Cardiac muscle cell (in vitro differentiated cells and primary cell): ENCODE measurements at regions not wholly inside any gene's neighbourhood (a gene's known extent, or its start where the extent isn't known, plus 50 kb on each side); places are given as distances from the start of the nearest gene placed in this dataset.

Experiments
- DNase-seq, 2 donors: peaks; one replicate each; pipeline versions ENCODE4 v3.0.0 to v3.0.0-alpha.2; 2010 to 2017; ENCODE audit warnings: low read depth in 1 of 2, low spot score in 1 of 2
- H3K27ac ChIP-seq: fragments of 200-600 bp; sonication (generic); 2 replicates; pipeline ENCODE4 v1.5.1; 2016
- H3K27me3 ChIP-seq: fragments of 200-600 bp; sonication (generic); 2 replicates; pipeline ENCODE4 v1.6.0; 2016; ENCODE audit warnings: control low read depth
- H3K36me3 ChIP-seq: fragments of 200-600 bp; sonication (generic); 2 replicates; pipeline ENCODE4 v1.5.1; 2016; ENCODE audit warnings: control low read depth
- H3K4me1 ChIP-seq: fragments of 200-600 bp; sonication (generic); 2 replicates; pipeline ENCODE4 v1.8.1; 2017; ENCODE audit warnings: low read depth, mild to moderate bottlenecking, mixed run types
- H3K4me3 ChIP-seq: fragments of 200-600 bp; sonication (generic); 2 replicates; pipeline ENCODE4 v1.5.1; 2016; ENCODE audit warnings: mild to moderate bottlenecking
- H3K9me3 ChIP-seq: fragments of 200-600 bp; sonication (generic); 2 replicates; pipeline ENCODE4 v1.5.1; 2017; ENCODE audit warnings: low read depth, mild to moderate bottlenecking, control low read depth
- TF ChIP-seq, protein P1 (sequence below): IDR thresholded peaks from 2 replicates; pipeline ENCODE4 v1.5.1; 2012; ENCODE audit warnings: low read depth, mild to moderate bottlenecking, low read length

DNA sequence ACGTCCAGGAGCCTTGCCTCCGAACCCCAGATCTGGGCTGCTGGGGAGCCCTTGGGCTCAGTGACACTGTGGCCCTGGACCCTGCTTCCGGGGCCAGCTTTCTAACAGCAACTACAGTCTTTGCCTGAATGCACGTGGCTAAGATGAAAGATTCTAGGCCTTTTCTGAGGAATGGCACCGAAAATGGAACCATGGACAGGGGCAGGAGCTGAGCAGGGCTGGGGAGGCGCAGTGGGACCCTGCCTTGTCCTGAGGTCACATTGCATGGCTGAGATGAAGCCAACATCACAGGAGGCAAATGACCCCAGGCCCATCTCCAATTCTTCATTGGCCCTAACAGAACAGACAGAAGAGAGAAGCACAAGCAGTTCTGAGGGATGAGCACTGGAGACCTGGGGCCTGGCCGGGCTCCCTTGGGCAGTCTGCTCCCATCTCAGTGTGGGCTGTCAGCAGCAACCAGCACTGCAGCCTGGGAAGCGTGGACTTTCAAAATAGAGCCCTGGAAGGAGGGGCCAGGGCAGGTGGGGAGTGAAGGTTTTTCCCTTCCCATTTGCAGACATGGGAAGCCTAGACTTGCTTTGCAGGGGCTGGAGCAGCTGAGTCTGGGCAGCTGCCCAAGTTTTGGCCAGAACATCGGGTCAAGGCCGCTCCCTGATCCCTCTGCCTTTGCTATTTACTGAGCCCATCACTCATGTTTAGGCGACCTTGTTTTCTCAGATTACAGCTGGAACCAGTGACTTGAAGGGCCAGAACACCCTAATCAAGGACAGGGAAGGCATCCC lies 114.4 kb upstream of the TCERG1L start:
- Histone ChIP-seq H3K9me3 (no peaks in the 10 kb centered on the region), H3K36me3 (no peaks in the 10 kb centered on the region), H3K4me3 (no peak overlapping the region), H3K27ac (no peak overlapping the region), H3K4me1 (no peaks in the 10 kb centered on the region), H3K27me3 (no peaks in the 10 kb centered on the region)
- DNase-seq, result peak in 1 of 2 donors; percentile 3
- TF ChIP-seq, protein P1, sequence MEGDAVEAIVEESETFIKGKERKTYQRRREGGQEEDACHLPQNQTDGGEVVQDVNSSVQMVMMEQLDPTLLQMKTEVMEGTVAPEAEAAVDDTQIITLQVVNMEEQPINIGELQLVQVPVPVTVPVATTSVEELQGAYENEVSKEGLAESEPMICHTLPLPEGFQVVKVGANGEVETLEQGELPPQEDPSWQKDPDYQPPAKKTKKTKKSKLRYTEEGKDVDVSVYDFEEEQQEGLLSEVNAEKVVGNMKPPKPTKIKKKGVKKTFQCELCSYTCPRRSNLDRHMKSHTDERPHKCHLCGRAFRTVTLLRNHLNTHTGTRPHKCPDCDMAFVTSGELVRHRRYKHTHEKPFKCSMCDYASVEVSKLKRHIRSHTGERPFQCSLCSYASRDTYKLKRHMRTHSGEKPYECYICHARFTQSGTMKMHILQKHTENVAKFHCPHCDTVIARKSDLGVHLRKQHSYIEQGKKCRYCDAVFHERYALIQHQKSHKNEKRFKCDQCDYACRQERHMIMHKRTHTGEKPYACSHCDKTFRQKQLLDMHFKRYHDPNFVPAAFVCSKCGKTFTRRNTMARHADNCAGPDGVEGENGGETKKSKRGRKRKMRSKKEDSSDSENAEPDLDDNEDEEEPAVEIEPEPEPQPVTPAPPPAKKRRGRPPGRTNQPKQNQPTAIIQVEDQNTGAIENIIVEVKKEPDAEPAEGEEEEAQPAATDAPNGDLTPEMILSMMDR, result no peak

DNA sequence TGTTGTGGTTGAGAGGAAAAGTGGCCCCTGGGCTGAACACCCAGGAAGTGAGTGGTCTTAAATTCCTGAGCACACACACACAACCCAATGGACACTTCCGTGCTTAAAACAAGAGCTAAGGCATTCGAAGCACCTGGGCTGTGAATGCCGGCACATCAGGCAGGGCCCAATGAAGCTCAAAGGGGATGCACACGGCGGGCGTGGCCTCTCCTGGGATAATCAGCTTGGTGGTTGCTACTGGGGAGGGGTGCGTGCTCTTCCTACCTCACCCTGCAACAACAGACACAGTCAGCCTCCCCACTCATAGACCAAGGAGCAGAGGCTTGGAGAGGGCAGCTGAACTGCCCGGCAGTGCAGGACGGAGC lies 115.0 kb upstream of the TCERG1L start:
- no peaks in the 10 kb centered on the region for H3K9me3 ChIP-seq
- H3K36me3 ChIP-seq, result no peaks in the 10 kb centered on the region
- H3K4me1 ChIP-seq, result no peaks in the 10 kb centered on the region
- TF ChIP-seq, protein P1, result no peak
- no peak overlapping the region for H3K4me3 ChIP-seq
- no peak for DNase-seq
- H3K27ac ChIP-seq, result no peak overlapping the region
- H3K27me3 ChIP-seq, result peaks cover 2% of the 10 kb centered on the region

DNA sequence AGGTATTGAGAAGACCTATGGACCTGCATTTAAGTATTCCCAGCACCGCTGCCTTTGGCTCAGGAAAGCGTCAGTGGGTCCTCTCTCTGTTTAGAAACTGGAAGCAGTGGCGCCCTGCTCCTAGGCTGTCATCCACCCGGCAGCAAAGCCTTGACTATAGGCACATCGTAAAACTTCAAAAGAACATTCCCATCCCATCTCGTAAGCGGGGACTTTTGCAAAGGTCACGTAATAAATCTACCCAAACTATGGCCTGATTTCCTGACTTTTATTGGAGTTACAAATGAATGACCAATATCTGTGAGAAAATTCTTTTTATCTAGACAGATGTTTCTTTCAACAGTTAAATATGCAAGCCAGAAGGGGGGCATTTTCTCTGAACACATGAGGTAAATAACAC lies 115.8 kb upstream of the TCERG1L start:
- Histone ChIP-seq H3K4me3 (no peak overlapping the region), H3K27me3 (peaks cover 5% of the 10 kb centered on the region), H3K27ac (no peak overlapping the region), H3K9me3 (no peaks in the 10 kb centered on the region), H3K36me3 (no peaks in the 10 kb centered on the region), H3K4me1 (no peaks in the 10 kb centered on the region)
- TF ChIP-seq, protein P1, result no peak
- no peak for DNase-seq

DNA sequence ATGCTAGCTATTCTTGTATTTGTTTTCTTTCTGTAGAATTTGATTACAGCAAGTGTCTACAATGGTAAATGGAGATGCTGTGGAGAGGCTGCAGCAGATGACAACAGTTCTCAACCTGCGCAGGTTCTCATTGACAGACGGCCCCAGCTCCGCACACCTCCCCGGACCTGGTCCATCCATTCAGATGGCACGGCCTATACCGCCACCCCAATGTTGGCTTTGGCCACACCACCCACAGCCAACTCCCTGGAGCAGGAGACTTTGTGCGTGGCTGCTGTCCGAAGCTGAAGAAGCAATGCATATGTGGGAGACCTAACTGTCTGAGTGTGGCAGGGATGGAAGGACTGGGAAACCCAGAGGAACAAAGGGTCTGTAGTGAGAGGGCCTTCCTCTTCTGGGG lies 116.4 kb upstream of the TCERG1L start:
- DNase-seq, result no peak
- H3K27ac ChIP-seq, result no peak overlapping the region
- TF ChIP-seq, protein P1, result no peak
- H3K4me1 ChIP-seq, result no peaks in the 10 kb centered on the region
- H3K27me3 ChIP-seq, result peaks cover 5% of the 10 kb centered on the region
- no peak overlapping the region for H3K4me3 ChIP-seq
- H3K36me3 ChIP-seq, result no peaks in the 10 kb centered on the region
- no peaks in the 10 kb centered on the region for H3K9me3 ChIP-seq

DNA sequence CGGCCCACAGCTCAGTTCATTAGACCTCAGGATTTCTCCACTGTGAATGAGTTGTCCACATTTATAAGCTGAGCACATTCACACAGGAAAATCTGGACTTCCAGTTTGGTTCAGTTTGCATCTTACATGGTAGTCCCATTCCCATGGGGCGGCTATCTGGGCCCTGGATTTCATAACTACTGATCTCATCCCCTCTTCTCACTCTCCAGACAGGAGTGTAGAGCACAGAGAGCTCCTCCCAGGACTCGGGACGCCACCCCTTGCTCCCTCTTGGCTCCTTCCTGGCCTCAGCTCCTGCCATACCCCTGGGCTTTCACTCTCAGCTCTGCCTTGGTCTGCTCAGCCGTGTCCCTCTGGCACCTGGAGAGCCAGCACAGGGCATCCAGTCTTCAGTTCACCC lies 117.6 kb upstream of the TCERG1L start:
- TF ChIP-seq, protein P1, result no peak
- H3K27ac ChIP-seq, result no peak overlapping the region
- peaks cover 5% of the 10 kb centered on the region for H3K27me3 ChIP-seq
- no peak overlapping the region for H3K4me3 ChIP-seq
- H3K9me3 ChIP-seq, result no peaks in the 10 kb centered on the region
- H3K4me1 ChIP-seq, result no peaks in the 10 kb centered on the region
- no peak for DNase-seq
- no peaks in the 10 kb centered on the region for H3K36me3 ChIP-seq
